GM18519 (cell line): ENCODE measurements at regions not wholly inside any gene's neighbourhood (a gene's known extent, or its start where the extent isn't known, plus 50 kb on each side); places are given as distances from the start of the nearest gene placed in this dataset.

Experiments
- ATAC-seq: cut with Tn5 transposase; IDR thresholded peaks from one replicate; pipeline ENCODE4 v1.9.1; 2021; ENCODE audit warnings: mild to moderate bottlenecking, moderate library complexity; ENCODE audit not compliant: unreplicated experiment, low FRiP score

GRCh38 chr10:118501637-118502440 lies 93.6 kb downstream of the PRLHR start:
- no peak for ATAC-seq

DNA sequence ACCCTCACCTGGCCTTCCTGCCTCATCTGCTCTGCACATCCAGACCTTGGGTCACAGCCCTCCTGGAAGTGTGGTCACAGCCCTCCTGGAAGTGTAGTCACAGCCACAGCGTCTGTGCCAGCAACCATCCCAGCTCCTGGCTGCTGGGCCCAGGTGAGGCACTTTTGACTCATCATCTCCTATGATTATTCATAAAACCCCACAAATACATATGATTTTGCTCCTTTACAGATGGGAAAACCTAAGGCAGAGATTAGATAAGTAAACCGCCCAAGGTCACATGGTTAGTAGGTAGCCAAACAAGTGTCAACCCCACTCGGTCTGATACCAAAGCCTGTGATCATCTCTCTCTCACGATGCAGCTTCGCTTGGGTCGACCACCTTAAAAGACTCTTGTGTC lies 94.3 kb downstream of the PRLHR start:
- no peak for ATAC-seq

- no peak for ATAC-seq
These were observed 94.9 kb downstream of the PRLHR start for GRCh38 chr10:118500477-118501104.

DNA sequence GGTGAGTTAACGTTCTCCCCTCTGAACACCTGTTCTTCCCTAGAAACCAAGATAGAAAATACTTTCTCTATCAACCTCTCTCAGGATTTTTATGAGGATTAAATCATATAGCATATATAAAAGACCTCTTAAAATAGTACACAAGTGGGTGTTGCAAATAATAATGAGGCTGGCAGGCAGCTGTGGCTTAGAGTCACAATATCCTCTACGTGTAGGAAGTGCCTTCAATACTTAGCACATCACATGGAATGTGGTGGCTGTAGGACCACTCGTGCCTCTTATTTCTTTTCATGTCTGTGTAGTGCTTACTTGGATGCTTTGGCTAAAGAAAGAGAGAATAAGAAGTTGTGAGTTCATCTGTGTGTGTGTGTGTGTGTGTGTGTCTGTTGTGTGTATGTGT lies 96.3 kb downstream of the PRLHR start:
- ATAC-seq = no peak

GRCh38 chr10:118498623-118499022 lies 96.8 kb downstream of the PRLHR start:
- ATAC-seq = no peak

DNA sequence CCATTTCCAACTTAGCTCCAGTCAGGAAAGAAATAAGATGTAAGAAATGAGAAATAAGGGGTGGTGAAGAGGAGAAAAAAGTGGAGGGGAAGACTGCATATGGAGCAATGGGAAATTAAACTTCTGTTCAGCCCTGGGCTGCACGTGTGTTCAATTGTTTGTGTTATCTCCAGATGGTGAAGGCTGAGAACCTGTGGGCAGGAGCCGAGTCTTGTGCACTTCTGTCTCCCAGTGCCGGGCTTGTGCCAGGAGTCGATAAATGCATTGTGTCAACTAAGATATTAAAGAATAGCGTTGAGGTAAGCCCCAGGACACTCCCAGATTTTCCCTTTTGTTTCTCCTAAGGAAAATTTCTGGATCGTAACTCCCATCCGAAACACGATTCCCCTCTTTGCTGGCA lies 98.2 kb downstream of the PRLHR start:
- ATAC-seq = no peak

DNA sequence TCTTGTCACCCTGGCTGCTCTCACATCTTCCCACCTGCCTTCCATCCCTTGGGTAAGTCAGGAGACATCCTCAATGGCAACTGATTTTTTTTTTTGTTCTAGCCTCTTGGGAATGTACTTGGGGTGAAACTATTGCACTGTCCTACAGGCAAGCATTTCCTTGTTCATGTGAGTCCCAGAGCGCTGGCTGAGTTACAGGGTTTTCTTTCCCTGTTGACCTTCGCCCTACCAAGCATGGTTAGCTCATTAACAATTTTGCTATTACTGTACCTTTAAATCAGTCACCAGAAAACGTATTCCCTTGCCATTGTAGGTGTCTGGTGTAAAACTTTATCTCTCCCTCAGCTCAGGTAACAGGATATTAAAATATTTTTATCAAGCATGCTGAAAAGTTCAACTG lies 98.9 kb downstream of the PRLHR start:
- ATAC-seq = no peak

GRCh38 chr10:118495499-118495898 lies 99.9 kb downstream of the PRLHR start:
- no peak for ATAC-seq

DNA sequence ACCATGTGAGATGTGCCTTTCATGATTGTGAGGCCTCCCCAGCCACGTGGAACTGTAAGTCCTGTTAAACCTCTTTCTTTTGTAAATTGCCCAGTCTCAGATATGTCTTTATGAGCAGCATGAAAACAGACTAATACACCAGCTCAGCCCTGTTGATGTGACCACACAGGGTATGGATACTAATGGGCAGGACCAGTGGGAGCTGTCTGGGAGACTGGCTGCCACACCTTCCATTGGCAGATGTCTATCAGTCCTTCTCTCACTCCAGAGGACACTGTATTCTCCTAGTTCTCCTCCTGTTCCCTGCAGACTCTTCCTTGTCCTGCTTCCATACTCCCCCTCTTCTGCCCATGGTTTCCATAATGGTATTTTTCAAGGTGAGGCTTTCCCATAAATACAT lies 104.4 kb downstream of the PRLHR start:
- no peak for ATAC-seq

DNA sequence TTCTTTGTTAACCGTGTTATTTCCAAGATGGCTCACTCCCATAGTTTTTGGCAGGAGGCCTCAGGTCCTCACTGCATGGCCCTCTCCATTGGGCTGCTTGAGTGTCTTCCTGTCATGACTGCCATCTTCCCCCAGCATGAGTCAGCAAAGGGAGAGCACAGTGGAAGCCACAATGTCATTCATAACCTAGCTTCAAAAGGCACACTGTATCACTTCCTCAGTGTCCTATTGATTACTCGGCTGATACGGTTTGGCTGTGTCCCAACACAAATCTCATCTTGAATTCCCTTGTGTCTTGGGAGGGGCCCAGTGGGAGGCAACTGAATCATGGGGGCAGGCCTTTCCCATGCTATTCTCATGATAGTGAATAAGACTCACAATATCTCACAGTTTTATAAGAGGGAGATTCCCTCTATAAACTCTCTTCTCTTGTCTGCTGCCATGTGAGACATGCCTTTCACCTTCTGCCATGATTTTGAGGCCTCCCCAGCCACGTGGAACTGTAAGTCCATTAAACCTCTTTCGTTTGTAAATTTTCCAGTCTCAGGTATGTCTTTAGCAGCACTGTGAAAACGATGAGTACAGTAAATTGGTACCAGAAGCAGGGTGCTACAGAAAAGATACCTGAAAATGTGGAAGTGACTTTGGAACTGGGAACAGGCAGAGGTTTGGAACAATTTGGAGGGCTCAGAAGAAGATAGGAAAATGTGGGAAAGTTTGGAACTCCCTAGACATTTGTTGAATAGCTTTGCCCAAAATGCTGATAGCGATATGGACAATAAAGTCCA lies 106.5 kb downstream of the PRLHR start:
- ATAC-seq = no peak

DNA sequence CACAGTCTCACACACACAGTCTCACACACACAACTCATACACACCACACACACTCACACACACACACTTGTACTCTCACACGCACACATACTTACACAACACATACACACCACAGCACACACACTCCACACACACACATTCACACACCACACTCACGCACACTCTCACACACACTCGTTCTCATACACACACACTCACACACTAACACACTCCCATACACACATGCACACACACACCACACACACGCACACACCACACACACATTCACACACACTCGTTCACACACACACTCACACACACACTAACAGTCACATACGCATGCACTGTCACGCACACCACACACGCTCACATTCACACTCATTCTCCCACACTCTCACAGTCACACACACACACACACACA lies 109.8 kb downstream of the PRLHR start:
- ATAC-seq = no peak

DNA sequence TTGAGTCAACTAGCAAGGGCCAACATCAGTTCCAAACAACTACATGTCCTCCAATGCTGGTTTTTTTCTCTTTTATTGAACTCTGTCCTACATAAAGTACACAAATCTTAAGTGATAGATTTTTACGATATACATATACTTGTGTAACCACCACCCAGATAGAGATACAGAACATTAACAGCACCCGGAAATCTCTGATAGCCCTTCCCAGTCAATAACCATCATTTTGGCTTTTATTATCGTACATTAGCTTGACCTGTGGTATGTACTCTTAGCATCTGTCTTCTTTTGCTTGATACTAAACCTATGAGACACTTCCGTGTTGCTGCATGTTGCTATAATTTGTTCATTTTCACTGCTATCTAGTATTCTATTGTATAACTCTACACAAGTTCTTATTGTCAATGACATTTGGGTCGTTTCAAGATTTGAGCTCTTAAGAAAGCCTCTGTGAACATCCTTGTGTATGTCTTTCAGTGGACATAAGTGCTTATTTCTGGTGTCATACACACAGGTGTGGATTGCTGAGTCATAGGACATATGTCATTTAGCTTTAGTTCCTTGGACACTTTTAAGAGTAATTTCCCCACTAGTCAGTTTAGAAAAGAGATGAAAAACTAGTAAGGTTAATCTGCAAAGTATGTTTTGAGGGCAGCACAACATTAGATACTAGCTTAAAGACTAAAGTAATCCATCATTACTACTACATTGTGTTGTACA lies 111.1 kb downstream of the PRLHR start:
- ATAC-seq = no peak

- no peak for ATAC-seq
These were observed 112.0 kb downstream of the PRLHR start for GRCh38 chr10:118483496-118483895.

- ATAC-seq = no peak
These were observed 112.8 kb downstream of the PRLHR start for GRCh38 chr10:118482393-118483331.

DNA sequence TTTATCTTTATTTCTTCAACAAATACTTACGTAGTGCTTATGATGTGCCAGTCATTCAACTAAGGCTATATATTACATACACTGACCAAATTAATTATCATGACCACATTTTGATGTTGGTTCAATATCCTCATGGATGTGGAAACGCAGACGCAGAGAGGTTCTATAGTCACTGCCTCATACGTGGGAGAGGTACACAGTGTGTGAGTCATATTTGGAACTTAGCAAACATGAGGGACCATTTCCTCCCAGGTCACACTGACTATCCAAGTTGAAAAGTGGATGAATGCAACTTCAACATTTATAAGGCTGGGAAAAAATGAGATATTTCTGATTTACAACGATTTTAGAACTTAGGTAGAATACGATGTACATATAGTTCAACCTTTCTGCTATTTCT lies 113.6 kb downstream of the PRLHR start:
- ATAC-seq = no peak

DNA sequence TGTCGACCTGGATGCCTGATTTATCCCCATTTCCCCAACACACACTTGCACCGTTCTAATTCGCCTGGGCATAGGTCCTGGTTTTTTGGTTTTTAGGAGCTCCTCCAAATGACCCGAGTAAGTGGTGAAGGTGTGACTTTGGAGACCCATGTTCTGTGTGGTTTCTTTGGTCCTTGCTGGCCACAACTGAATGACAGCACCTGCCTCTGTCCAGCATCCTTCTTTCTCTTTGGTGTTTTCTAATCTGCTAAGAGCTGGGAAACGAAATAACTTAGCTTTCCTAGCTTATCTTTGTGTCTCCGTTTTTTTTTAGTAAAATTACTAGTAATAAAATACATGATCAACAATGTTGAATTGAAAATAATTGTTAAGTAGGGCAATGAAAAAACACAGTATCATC lies 120.2 kb downstream of the PRLHR start:
- no peak for ATAC-seq

- ATAC-seq = no peak
These were observed 121.3 kb downstream of the PRLHR start for GRCh38 chr10:118474111-118474510.

GRCh38 chr10:118473305-118473960 lies 122.0 kb downstream of the PRLHR start:
- ATAC-seq = no peak
